Mesendoderm (in vitro differentiated cells): ENCODE measurements at regions not wholly inside any gene's neighbourhood (a gene's known extent, or its start where the extent isn't known, plus 50 kb on each side); places are given as distances from the start of the nearest gene placed in this dataset.

Experiments used
- DNase-seq: peaks from one replicate; pipeline ENCODE4 v3.0.0; 2013
- H2AK5ac ChIP-seq: 2 replicates; pipeline ENCODE4 v1.6.1; 2013; ENCODE audit warnings: low read length, inconsistent platforms
- H2BK120ac ChIP-seq: 2 replicates; pipeline ENCODE4 v1.6.1; 2013; ENCODE audit warnings: low read depth, mild to moderate bottlenecking, low read length, moderate library complexity, mixed read lengths
- H2BK15ac ChIP-seq: replicated peaks from 2 replicates; pipeline ENCODE4 v1.6.1; 2013; ENCODE audit warnings: low read depth, mild to moderate bottlenecking, moderate library complexity
- H2BK5ac ChIP-seq: 2 replicates; pipeline ENCODE4 v1.6.1; 2013; ENCODE audit warnings: low read length, inconsistent platforms
- H3K18ac ChIP-seq: 2 replicates; pipeline ENCODE4 v1.6.1; 2013; ENCODE audit warnings: mild to moderate bottlenecking, low read length, mixed read lengths
- H3K23ac ChIP-seq: one replicate; pipeline ENCODE4 v1.6.1; 2013; ENCODE audit warnings: low read length
- H3K27ac ChIP-seq: 2 replicates; pipeline ENCODE4 v1.5.1; 2013; ENCODE audit warnings: low read depth, mild to moderate bottlenecking, inconsistent platforms, low read length, moderate library complexity
- H3K27me3 ChIP-seq: 2 replicates; pipeline ENCODE4 v1.6.1; 2013; ENCODE audit warnings: low read length, control low read depth, mild to moderate bottlenecking, inconsistent platforms; ENCODE audit not compliant: insufficient read depth, poor library complexity
- H3K36me3 ChIP-seq: 2 replicates; pipeline ENCODE4 v1.6.1; 2013; ENCODE audit warnings: low read length, inconsistent platforms; ENCODE audit not compliant: control insufficient read depth, insufficient read depth
- H3K4ac ChIP-seq: one replicate; pipeline ENCODE4 v1.6.1; 2013; ENCODE audit warnings: low read depth, mild to moderate bottlenecking, low read length, moderate library complexity
- H3K4me1 ChIP-seq: 2 replicates; pipeline ENCODE4 v1.6.1; 2013; ENCODE audit warnings: low read depth, low read length, inconsistent platforms; ENCODE audit not compliant: control insufficient read depth
- H3K4me2 ChIP-seq: 2 replicates; pipeline ENCODE4 v1.6.1; 2013; ENCODE audit warnings: low read length
- H3K4me3 ChIP-seq: 2 replicates; pipeline ENCODE4 v1.5.1; 2013; ENCODE audit warnings: mild to moderate bottlenecking, low read length
- H3K56ac ChIP-seq: one replicate; pipeline ENCODE4 v1.6.1; 2013; ENCODE audit warnings: low read length
- H3K79me1 ChIP-seq: 2 replicates; pipeline ENCODE4 v1.6.1; 2013; ENCODE audit warnings: low read length, inconsistent platforms
- H3K79me2 ChIP-seq: 2 replicates; pipeline ENCODE4 v1.6.1; 2013; ENCODE audit warnings: mild to moderate bottlenecking, low read length; ENCODE audit not compliant: control insufficient read depth, insufficient read depth
- H3K9ac ChIP-seq: 2 replicates; pipeline ENCODE4 v1.6.1; 2013; ENCODE audit warnings: low read length, inconsistent platforms
- H4K5ac ChIP-seq: one replicate; pipeline ENCODE4 v1.6.1; 2013; ENCODE audit warnings: low read length
- H4K8ac ChIP-seq: one replicate; pipeline ENCODE4 v1.6.1; 2013; ENCODE audit warnings: low read depth, mild to moderate bottlenecking, control low read depth, low read length, moderate library complexity
- WGBS: extraction: QIAGEN DNeasy Blood & Tissue Kit; methylation state at CpG from one replicate; pipeline ENCODE4 v1.1.7; 2013; ENCODE audit warnings: low lambda C conversion rate, missing lambda C conversion rate; ENCODE audit not compliant: insufficient coverage; ENCODE audit errors: extremely low coverage; 5-methylcytosine and 5-hydroxymethylcytosine counted together

DNA sequence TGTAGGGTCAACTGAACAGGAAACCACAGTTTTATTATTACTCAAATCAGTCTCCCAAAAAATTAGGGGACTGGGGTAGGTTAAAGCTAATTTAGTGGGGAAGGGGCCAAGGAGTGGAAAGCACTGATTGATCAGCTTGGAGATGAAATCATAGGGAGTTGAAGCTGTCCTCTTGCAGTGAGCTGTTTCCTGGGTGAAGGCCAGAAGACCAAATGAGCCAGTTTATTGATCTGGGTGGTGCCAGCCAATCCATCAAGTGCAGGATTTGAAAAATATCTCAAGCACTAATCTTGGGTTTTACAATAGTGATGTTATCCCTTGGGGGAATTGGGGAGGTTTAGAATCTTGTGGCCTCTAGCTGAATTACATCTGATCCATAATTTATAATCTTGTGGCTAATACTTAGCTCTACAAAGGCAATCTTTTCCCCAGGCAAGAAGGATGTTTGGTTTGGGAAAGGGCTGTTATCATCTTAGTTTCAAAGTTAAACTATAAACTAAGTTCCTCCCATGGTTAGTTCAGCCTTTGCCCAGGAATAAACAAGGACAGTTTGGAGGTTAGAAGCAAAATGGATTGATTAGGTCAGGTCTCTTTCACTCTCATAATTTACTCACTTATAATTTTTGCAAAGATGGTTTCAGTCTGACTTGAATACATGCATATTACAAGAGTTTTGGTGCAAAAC is 773.5 kb downstream of the XPNPEP1 start:
- H3K18ac ChIP-seq, result no peak overlapping the region
- H3K56ac ChIP-seq, result no peak overlapping the region
- H2BK5ac ChIP-seq, result no peak overlapping the region
- H3K9ac ChIP-seq, result no peak overlapping the region
- H3K4me3 ChIP-seq, result no peak overlapping the region
- H4K5ac ChIP-seq, result no peak overlapping the region
- no peak overlapping the region for H2BK120ac ChIP-seq
- no peaks in the 10 kb centered on the region for H3K36me3 ChIP-seq
- no peaks in the 10 kb centered on the region for H3K79me2 ChIP-seq
- no peak overlapping the region for H4K8ac ChIP-seq
- H2BK15ac ChIP-seq, result no peak overlapping the region
- H3K27me3 ChIP-seq, result no peaks in the 10 kb centered on the region
- H3K4me1 ChIP-seq, result no peaks in the 10 kb centered on the region
- no peak overlapping the region for H3K4ac ChIP-seq
- no peak for DNase-seq
- no peak overlapping the region for H3K27ac ChIP-seq
- H3K79me1 ChIP-seq, result no peaks in the 10 kb centered on the region
- no peak overlapping the region for H3K23ac ChIP-seq
- no peak overlapping the region for H3K4me2 ChIP-seq
- no peak overlapping the region for H2AK5ac ChIP-seq

DNA sequence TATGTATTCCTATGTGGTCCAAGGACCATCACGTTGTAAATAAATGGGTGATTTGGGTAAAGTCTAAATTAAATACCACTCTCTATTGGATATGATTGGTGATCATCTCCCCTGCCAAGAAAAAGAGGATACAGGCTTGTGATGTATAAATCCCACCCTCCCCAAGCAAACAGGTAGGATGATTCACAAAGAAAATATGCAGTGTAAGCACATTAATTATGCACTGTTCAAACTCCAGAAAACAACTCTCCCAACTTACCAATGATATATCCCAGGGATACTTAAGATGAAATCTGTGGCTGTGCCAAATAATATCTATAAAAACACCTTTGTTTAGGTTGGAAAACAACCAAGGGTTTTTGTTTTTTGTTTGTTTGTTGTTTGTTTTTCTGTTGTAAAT is 795.9 kb downstream of the XPNPEP1 start:
- Histone ChIP-seq H3K36me3 (no peaks in the 10 kb centered on the region), H2AK5ac (no peak overlapping the region), H3K56ac (no peak overlapping the region), H3K4me1 (peaks cover 3% of the 10 kb centered on the region), H3K79me1 (no peaks in the 10 kb centered on the region), H4K8ac (no peak overlapping the region), H2BK120ac (no peak overlapping the region), H3K4me3 (no peak overlapping the region), H3K4ac (no peak overlapping the region), H3K4me2 (no peak overlapping the region), H3K23ac (no peak overlapping the region), H4K5ac (no peak overlapping the region), H3K18ac (no peak overlapping the region), H3K27me3 (no peaks in the 10 kb centered on the region), H3K9ac (no peak overlapping the region), H2BK5ac (no peak overlapping the region), H3K27ac (no peak overlapping the region), H3K79me2 (no peaks in the 10 kb centered on the region), H2BK15ac (no peak overlapping the region)
- whole genome bisulfite sequencing, result no CpG with 5 or more reads among the region's 1 CpG
- DNase-seq, result no peak

DNA sequence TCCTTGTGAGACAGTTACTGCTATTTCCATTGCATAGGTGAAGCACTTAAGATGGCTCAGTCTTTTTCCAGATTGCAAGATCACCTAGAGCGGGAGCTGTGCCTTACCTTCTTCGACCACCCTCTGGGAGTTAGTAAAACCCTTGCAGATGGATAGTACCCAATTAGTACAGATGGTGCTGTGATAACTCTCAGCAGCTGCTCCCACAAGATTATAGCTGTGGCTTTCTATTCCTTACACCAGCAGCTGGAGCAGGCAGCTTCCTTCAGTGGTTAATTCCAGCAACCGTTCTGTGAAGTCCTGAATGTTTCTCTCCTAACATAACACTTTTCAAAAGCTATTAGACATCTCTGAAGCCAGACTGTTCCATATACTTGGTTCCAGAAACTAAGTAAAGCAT is 796.8 kb downstream of the XPNPEP1 start:
- Histone ChIP-seq H3K56ac (no peak overlapping the region), H4K8ac (no peak overlapping the region), H3K79me2 (no peaks in the 10 kb centered on the region), H3K4me2 (no peak overlapping the region), H2BK15ac (no peak overlapping the region), H3K4ac (no peak overlapping the region), H3K18ac (no peak overlapping the region), H3K4me1 (peaks cover 3% of the 10 kb centered on the region), H4K5ac (no peak overlapping the region), H2BK120ac (no peak overlapping the region), H3K27ac (no peak overlapping the region), H2BK5ac (no peak overlapping the region), H3K27me3 (no peaks in the 10 kb centered on the region), H3K9ac (no peak overlapping the region), H2AK5ac (no peak overlapping the region), H3K36me3 (no peaks in the 10 kb centered on the region), H3K23ac (no peak overlapping the region), H3K4me3 (no peak overlapping the region), H3K79me1 (no peaks in the 10 kb centered on the region)
- no CpG with 5 or more reads among the region's 3 CpGs for WGBS
- DNase-seq, result peak; percentile 63

DNA sequence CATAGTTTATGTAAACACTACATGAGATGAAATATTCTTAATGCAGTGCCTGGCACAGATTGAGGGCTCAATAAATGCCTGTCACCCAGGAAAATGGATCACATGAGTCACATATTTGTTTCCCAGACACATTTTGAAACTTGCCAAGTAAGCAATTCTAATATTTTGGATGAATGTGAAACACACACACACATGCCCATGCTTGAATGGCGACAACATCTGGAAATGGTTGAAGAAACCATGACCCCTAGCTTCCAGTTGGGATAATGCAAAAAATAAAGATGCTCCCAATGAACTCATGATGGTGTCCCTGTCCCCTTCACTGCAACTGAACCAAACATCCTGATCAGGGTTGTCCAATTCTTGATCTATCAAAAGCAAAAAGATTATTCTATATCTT is 797.3 kb downstream of the XPNPEP1 start:
- no peak overlapping the region for H3K4ac ChIP-seq
- H3K79me1 ChIP-seq, result no peaks in the 10 kb centered on the region
- peaks cover 3% of the 10 kb centered on the region for H3K4me1 ChIP-seq
- no peaks in the 10 kb centered on the region for H3K27me3 ChIP-seq
- no peak overlapping the region for H2AK5ac ChIP-seq
- H3K4me3 ChIP-seq, result no peak overlapping the region
- no peak overlapping the region for H2BK15ac ChIP-seq
- H3K18ac ChIP-seq, result no peak overlapping the region
- no peak overlapping the region for H3K9ac ChIP-seq
- H3K56ac ChIP-seq, result no peak overlapping the region
- H3K36me3 ChIP-seq, result no peaks in the 10 kb centered on the region
- no peak overlapping the region for H3K23ac ChIP-seq
- WGBS, result no CpG with 5 or more reads among the region's 1 CpG
- H2BK120ac ChIP-seq, result no peak overlapping the region
- no peak overlapping the region for H4K5ac ChIP-seq
- H4K8ac ChIP-seq, result no peak overlapping the region
- no peak overlapping the region for H3K27ac ChIP-seq
- no peaks in the 10 kb centered on the region for H3K79me2 ChIP-seq
- no peak overlapping the region for H2BK5ac ChIP-seq
- peak; percentile 27 for DNase-seq
- no peak overlapping the region for H3K4me2 ChIP-seq

DNA sequence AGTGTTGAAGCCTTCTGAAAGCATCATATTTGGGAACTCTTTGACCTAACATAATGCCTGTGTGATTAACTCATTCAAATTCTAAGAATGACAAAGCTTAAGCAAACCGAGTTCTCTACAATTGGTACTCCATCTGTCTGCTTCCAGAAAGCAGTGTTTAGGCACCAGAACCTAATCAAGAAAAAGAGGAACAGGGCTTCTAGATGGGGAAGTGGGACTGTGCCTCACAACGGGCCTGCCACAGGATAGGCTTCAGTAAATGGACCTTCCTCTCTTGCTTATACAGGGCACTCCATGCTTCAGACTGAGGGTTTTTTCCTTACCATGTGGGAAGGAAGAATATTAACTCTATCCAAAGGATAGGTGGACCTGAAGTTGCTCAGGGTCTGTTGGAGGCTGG is 808.1 kb downstream of the XPNPEP1 start:
- no peak overlapping the region for H3K9ac ChIP-seq
- no peak overlapping the region for H3K23ac ChIP-seq
- no peaks in the 10 kb centered on the region for H3K4me1 ChIP-seq
- no peak overlapping the region for H3K4me3 ChIP-seq
- DNase-seq, result no peak
- H2BK15ac ChIP-seq, result no peak overlapping the region
- no peak overlapping the region for H3K4ac ChIP-seq
- H2BK120ac ChIP-seq, result no peak overlapping the region
- no CpG with 5 or more reads among the region's 2 CpGs for WGBS
- no peaks in the 10 kb centered on the region for H3K79me2 ChIP-seq
- H2BK5ac ChIP-seq, result no peak overlapping the region
- H3K36me3 ChIP-seq, result no peaks in the 10 kb centered on the region
- no peaks in the 10 kb centered on the region for H3K79me1 ChIP-seq
- H4K8ac ChIP-seq, result no peak overlapping the region
- H4K5ac ChIP-seq, result no peak overlapping the region
- H3K18ac ChIP-seq, result no peak overlapping the region
- no peak overlapping the region for H3K56ac ChIP-seq
- no peak overlapping the region for H2AK5ac ChIP-seq
- no peak overlapping the region for H3K4me2 ChIP-seq
- H3K27me3 ChIP-seq, result no peaks in the 10 kb centered on the region
- H3K27ac ChIP-seq, result no peak overlapping the region

DNA sequence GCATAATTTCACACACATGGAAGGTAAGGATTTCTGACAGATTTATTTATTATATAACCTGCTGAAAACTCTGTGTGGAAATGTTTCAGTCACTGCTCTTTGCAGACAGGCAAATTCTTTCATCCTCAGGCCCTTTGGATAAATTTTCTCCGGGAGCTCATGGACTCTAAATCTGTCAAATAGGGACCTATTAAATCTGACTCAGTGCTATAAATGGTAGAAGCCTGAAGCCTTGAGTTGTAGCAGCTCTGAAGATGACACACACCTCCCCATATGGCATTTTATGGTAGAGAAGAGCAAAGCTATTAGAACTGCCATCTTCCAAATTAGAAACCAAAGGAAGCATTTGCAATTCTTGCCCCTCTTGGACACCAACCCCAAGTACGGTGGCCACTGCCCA is 808.7 kb downstream of the XPNPEP1 start:
- H3K56ac ChIP-seq, result no peak overlapping the region

More for the DNA sequence above, 808.7 kb downstream of the XPNPEP1 start:
- Histone ChIP-seq H2AK5ac (no peak overlapping the region), H3K27me3 (no peaks in the 10 kb centered on the region), H3K9ac (no peak overlapping the region), H2BK15ac (no peak overlapping the region), H2BK120ac (no peak overlapping the region), H3K4me1 (no peaks in the 10 kb centered on the region), H4K8ac (no peak overlapping the region), H2BK5ac (no peak overlapping the region), H4K5ac (no peak overlapping the region), H3K4ac (no peak overlapping the region), H3K4me2 (no peak overlapping the region), H3K23ac (no peak overlapping the region), H3K79me2 (no peaks in the 10 kb centered on the region), H3K4me3 (no peak overlapping the region), H3K36me3 (no peaks in the 10 kb centered on the region), H3K27ac (no peak overlapping the region), H3K18ac (no peak overlapping the region), H3K79me1 (no peaks in the 10 kb centered on the region)
- DNase-seq, result no peak
- WGBS, result no CpG with 5 or more reads among the region's 2 CpGs
